Loucy (cell line): ENCODE measurements at regions not wholly inside any gene's neighbourhood (a gene's known extent, or its start where the extent isn't known, plus 50 kb on each side); places are given as distances from the start of the nearest gene placed in this dataset.
"Not testable (repeated sequence)": the region's sequence is repeated elsewhere in the genome, so short reads cannot be mapped to it uniquely, and the experiment has no call there.

Experiments
- H2AFZ ChIP-seq: fragments of 200-600 bp; sonication (generic); 2 replicates; pipeline ENCODE4 v1.6.0; 2016; ENCODE audit warnings: antibody characterized with exemption, mild to moderate bottlenecking, low read length, moderate library complexity
- H3F3A ChIP-seq: fragments of 200-600 bp; 2 replicates; pipeline ENCODE4 v1.6.0; 2016; ENCODE audit warnings: antibody characterized with exemption, low read depth, mild to moderate bottlenecking
- H3K27me3 ChIP-seq: fragments of 200-600 bp; sonication (generic); 2 replicates; pipeline ENCODE4 v1.6.1; 2014; ENCODE audit warnings: low read length, mild to moderate bottlenecking; ENCODE audit not compliant: insufficient read depth, poor library complexity, severe bottlenecking
- H3K36me3 ChIP-seq: fragments of 200-600 bp; sonication (generic); 2 replicates; pipeline ENCODE4 v1.6.1; 2016; ENCODE audit warnings: low read length; ENCODE audit not compliant: insufficient read depth
- H3K4me1 ChIP-seq: fragments of 200-600 bp; sonication (generic); 2 replicates; pipeline ENCODE4 v1.5.1; 2014; ENCODE audit warnings: low read length, mild to moderate bottlenecking; ENCODE audit not compliant: insufficient read depth, poor library complexity, severe bottlenecking
- H3K4me2 ChIP-seq: fragments of 200-600 bp; sonication (generic); 2 replicates; pipeline ENCODE4 v1.6.0; 2014; ENCODE audit warnings: antibody characterized with exemption, low read length, low read depth, mild to moderate bottlenecking; ENCODE audit not compliant: poor library complexity, severe bottlenecking
- H3K4me3 ChIP-seq: fragments of 200-600 bp; sonication (generic); 2 replicates; pipeline ENCODE4 v1.5.1; 2014; ENCODE audit warnings: low read length, mild to moderate bottlenecking, mixed read lengths; ENCODE audit not compliant: poor library complexity, severe bottlenecking
- H3K79me2 ChIP-seq: fragments of 200-600 bp; sonication (generic); 2 replicates; pipeline ENCODE4 v1.6.1; 2014; ENCODE audit warnings: low read length; ENCODE audit not compliant: insufficient read depth
- H3K9ac ChIP-seq: fragments of 200-600 bp; sonication (generic); 2 replicates; pipeline ENCODE4 v1.6.0; 2014; ENCODE audit warnings: mild to moderate bottlenecking, low read depth, low read length, moderate library complexity; ENCODE audit not compliant: poor library complexity, severe bottlenecking
- H3K9me2 ChIP-seq: fragments of 200-600 bp; sonication (generic); replicated peaks from 2 replicates; pipeline ENCODE4 v1.6.1; 2016; ENCODE audit warnings: low read depth, low read length, mixed read lengths
- H3K9me3 ChIP-seq: fragments of 200-600 bp; sonication (generic); 2 replicates; pipeline ENCODE4 v1.6.1; 2014; ENCODE audit warnings: mild to moderate bottlenecking, antibody characterized with exemption, low read length, low read depth; ENCODE audit not compliant: insufficient read depth
- H4K20me1 ChIP-seq: fragments of 200-600 bp; sonication (generic); 2 replicates; pipeline ENCODE4 v1.6.0; 2014; ENCODE audit warnings: antibody characterized with exemption, low read length, mild to moderate bottlenecking; ENCODE audit not compliant: insufficient read depth, poor library complexity, severe bottlenecking
- EZH2phosphoT487 ChIP-seq: fragments of 200-600 bp; IDR thresholded peaks from 2 replicates; pipeline ENCODE4 v1.6.1; 2018; ENCODE audit warnings: antibody characterized with exemption, mild to moderate bottlenecking, moderate library complexity, borderline replicate concordance
- TF ChIP-seq, protein P1 (sequence below): fragments of 200-600 bp; sonication (generic); conservative IDR thresholded peaks from 2 replicates; pipeline ENCODE4 v1.5.1; 2014; ENCODE audit warnings: mild to moderate bottlenecking, antibody characterized with exemption, low read length

DNA sequence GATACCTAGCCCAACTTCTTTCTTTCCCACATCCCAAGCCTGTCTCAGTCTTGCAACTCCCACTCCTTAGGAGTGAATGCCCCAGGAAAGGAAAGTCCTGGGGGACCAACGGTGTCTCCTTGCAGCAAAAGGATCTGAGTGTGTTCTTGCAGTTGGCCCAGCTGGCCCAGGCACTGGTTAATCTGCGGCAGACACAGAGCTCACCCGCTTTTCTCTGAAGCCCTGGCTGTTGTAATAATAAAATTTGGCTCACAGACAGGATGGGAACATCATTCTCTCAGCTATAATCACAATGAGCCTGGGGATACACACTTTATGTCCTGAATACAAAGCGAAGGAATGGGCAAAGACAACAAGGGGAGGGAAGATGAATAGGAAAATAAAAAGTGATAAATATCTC, 185.6 kb upstream of the ADRA1D start:
- Histone ChIP-seq H3K79me2 (no peaks in the 10 kb centered on the region), H3K9me2 (no peaks in the 10 kb centered on the region), H3K36me3 (no peaks in the 10 kb centered on the region), H3K4me3 (no peak overlapping the region), H3K9ac (no peak overlapping the region), H3K4me1 (no peaks in the 10 kb centered on the region), H4K20me1 (no peaks in the 10 kb centered on the region), H3F3A (no peaks in the 10 kb centered on the region), H3K9me3 (no peaks in the 10 kb centered on the region), H2AFZ (no peak overlapping the region), H3K27me3 (no peaks in the 10 kb centered on the region), H3K4me2 (no peak overlapping the region)
- TF ChIP-seq, protein P1, sequence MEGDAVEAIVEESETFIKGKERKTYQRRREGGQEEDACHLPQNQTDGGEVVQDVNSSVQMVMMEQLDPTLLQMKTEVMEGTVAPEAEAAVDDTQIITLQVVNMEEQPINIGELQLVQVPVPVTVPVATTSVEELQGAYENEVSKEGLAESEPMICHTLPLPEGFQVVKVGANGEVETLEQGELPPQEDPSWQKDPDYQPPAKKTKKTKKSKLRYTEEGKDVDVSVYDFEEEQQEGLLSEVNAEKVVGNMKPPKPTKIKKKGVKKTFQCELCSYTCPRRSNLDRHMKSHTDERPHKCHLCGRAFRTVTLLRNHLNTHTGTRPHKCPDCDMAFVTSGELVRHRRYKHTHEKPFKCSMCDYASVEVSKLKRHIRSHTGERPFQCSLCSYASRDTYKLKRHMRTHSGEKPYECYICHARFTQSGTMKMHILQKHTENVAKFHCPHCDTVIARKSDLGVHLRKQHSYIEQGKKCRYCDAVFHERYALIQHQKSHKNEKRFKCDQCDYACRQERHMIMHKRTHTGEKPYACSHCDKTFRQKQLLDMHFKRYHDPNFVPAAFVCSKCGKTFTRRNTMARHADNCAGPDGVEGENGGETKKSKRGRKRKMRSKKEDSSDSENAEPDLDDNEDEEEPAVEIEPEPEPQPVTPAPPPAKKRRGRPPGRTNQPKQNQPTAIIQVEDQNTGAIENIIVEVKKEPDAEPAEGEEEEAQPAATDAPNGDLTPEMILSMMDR = no peak
- TF ChIP-seq EZH2phosphoT487 = no peak

DNA sequence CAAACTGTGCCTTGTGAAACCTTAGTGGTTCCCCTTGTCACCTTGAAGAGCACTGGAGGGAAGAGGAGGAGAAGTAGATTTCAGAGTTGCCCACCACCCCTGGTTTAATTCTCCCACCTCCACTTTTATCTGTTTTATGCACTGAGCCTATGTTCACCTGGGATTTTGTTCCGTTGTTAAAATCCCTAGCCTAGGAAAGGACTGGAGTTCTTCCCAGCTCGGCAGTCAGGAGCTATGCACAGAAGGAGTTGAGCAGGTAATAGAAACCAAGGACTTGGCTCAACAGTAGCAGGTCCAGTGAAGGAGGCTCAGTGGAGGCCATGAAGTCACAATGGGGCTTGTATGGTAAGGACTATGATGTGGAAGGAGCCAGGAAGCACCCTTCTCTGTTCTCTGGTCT, 182.4 kb upstream of the ADRA1D start:
- Histone ChIP-seq H3K27me3 (no peaks in the 10 kb centered on the region), H4K20me1 (no peaks in the 10 kb centered on the region), H2AFZ (no peak overlapping the region), H3K36me3 (no peaks in the 10 kb centered on the region), H3K9me3 (no peaks in the 10 kb centered on the region), H3K4me2 (no peak overlapping the region), H3F3A (no peaks in the 10 kb centered on the region), H3K4me1 (no peaks in the 10 kb centered on the region), H3K4me3 (no peak overlapping the region), H3K9ac (no peak overlapping the region), H3K79me2 (no peaks in the 10 kb centered on the region), H3K9me2 (no peaks in the 10 kb centered on the region)
- TF ChIP-seq, protein P1 = no peak
- no peak for TF ChIP-seq EZH2phosphoT487

DNA sequence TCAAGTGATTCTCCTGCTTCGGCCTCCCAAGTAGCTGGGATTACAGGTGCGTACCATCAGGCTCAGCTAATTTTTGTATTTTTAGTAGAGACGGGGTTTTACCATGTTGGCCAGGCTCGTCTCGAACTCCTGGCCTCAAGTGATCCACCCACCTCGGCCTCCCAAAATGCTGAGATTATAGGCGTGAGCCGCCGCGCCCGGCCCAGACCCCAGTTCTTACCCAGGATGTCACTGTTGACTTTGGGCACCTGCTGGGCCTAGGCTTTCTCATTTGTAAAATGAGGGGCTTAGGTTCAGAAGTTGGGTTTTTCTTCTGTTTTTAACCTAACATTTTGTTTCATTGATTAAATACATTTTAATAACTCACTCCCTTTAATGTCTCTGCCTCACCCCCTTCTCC, 181.7 kb upstream of the ADRA1D start:
- not testable (repeated sequence) for H3K27me3 ChIP-seq, H4K20me1 ChIP-seq, H3K79me2 ChIP-seq, H3K4me1 ChIP-seq, H3K9ac ChIP-seq, H3K4me3 ChIP-seq, H3K4me2 ChIP-seq, H3K9me3 ChIP-seq, H3F3A ChIP-seq, H2AFZ ChIP-seq, H3K36me3 ChIP-seq, H3K9me2 ChIP-seq

DNA sequence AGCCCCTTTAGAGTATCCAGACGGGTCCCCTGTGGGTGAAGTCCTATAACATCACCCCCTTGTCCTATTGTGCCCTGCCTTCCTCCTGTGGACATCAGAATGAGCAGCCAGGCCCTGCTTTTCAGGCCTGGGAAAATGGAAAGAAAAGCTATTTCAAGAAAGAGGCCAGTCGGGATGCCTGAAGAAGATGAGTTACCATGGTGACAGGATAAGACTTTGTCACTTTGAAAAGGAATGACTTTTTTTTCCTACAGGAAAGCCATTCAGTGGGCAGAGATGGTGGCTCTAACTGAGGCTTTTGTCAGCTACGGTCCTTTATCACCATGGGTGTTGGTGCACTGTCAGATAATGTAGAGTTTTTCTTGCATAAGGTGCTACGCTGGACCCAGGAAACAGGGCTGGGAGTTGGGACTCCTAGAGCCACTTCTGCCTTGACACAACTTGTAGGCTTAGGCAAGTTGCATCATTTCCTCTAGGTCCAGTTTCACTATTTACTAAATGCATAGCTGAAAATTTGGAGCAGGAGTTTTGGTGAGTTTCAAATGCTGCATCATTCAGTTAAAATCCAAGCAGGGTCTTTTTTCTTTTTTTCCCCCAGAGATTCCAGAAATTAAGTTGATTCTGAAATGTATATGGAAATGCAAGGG, 179.0 kb upstream of the ADRA1D start:
- Histone ChIP-seq H3K79me2 (no peaks in the 10 kb centered on the region), H3K36me3 (no peaks in the 10 kb centered on the region), H3K9me3 (no peaks in the 10 kb centered on the region), H3K4me1 (no peaks in the 10 kb centered on the region), H3K9ac (no peak overlapping the region), H3F3A (no peaks in the 10 kb centered on the region), H3K27me3 (no peaks in the 10 kb centered on the region), H3K9me2 (no peaks in the 10 kb centered on the region), H3K4me2 (no peak overlapping the region), H4K20me1 (no peaks in the 10 kb centered on the region), H3K4me3 (no peak overlapping the region), H2AFZ (no peak overlapping the region)
- TF ChIP-seq, protein P1 = no peak
